GM19438 (cell line): ENCODE measurements at regions not wholly inside any gene's neighbourhood (a gene's known extent, or its start where the extent isn't known, plus 50 kb on each side); places are given as distances from the start of the nearest gene placed in this dataset.
"Not testable (repeated sequence)": the region's sequence is repeated elsewhere in the genome, so short reads cannot be mapped to it uniquely, and the experiment has no call there.

ENCODE experiments used
- ATAC-seq: cut with Tn5 transposase; IDR thresholded peaks from one replicate; pipeline ENCODE4 v1.9.1; 2021; ENCODE audit warnings: low read depth; ENCODE audit not compliant: unreplicated experiment

DNA sequence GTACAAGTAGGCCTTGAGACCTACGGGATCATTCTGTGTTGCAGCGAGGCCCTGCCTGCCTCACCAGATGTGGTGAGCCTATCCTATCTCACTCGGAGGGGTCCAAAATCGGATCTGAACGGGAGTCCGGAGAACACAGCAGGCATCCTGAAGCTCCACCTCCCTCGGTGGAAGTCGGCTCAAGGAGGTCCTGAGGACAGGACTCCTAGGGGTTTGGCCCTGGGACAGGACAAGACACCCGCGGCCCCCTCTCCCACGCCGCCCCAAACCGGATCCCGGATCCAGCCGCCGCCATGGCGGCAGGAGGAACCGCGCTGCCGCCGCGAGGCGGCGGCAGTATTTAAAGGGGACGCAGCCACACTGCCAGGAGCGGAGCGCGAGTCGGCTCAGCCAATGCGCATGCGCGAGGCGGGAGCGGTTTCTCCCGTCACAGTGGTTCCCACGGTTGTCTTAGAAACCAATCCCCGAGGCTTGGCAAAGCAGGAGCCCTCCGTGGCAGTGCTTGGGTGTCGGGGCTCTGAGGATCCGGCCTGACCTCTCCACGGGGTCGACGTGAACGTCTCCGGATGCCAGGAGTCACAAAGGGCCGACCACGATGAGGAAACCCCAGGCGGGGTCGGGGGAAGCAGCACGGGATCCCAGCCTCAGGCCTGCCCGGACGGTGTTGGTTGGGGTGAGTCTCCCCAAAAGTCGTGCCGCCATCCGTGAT, 454.6 kb upstream of the ZNG1F start:
- ATAC-seq: peak; percentile 100

DNA sequence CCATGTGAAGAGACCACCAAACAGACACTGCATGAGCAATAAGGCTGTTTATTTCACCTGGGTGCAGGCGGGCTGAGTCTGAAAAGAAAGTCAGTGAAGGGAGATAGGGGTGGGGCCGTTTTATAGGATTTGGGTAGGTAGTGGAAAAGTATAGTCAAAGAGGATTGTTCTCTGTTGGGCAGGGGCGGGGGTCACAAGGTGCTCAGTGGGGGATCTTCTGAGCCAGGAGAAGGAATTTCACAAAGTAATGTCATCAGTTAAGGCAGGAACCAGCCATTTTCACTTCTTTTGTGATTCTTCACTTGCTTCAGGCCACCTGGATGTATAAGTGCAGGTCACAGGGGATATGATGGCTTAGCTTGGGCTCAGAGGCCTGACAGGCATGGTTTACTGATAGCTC, 444.6 kb upstream of the ZNG1F start:
- not testable (repeated sequence) for ATAC-seq

DNA sequence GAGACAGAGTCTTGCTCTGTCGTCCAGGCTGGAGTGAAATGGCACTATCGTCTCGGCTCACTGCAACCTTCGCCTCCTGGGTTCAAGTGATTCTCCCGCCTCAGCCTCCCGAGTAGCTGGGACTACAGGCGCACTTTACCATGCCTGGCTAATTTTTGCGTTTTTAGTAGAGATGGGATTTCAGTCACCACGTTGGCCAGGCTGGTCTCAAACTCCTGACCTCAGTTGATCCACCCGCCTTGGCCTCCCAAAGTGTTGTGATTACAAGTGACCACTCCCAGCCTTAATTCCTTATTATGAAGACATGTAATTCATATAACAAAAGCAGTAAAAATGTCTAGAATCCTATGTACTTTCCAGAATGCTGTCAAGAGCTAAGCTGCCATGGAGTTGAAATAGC, 434.5 kb upstream of the ZNG1F start:
- not testable (repeated sequence) for ATAC-seq

DNA sequence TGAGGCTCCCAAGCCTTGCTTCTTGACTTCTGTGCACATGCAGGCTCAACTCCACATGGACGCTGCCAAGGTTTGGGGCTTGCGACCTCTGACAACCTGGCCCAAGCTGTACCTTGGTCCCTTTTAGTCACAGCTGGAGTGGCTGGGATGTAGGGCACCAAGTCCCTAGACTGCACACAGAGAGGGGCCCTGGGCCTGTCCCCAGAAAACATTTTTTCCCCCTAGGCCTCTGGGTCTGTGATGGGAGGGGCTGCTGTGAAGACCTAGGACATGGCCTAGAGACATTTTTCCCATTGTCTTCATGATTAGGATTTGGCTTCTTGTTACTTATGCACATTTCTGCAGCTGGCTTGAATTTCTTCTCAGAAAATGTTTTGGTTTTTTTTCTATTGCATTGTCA, 430.1 kb upstream of the ZNG1F start:
- ATAC-seq: not testable (repeated sequence)

DNA sequence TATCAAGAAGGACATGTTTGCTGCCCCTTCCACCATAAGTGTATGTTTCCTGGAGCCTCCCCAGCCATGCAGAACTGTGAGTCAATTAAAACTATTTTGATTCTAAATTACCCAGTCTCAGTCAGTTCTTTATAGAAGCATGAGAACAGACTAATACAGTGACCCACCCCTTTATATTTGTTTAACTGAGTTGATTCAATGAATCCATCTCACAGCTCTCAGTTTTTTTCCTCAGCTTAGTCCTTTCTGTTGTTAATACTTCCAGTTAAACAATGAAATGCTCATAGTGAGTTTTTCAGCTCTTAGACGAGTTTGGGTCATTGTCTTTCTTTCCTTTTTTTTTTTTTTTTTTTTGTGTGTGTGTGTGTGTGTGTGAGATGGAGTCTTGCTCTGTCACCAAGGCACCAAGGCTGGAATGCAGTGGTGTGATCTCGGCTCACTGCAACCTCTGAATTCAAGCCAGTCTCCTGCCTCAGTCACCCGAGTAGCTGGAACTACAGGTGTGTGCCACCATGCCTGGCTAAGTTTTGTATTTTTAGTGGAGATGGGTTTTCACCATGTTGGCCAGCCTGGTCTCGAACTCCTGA, 417.9 kb upstream of the ZNG1F start:
- ATAC-seq: not testable (repeated sequence)

DNA sequence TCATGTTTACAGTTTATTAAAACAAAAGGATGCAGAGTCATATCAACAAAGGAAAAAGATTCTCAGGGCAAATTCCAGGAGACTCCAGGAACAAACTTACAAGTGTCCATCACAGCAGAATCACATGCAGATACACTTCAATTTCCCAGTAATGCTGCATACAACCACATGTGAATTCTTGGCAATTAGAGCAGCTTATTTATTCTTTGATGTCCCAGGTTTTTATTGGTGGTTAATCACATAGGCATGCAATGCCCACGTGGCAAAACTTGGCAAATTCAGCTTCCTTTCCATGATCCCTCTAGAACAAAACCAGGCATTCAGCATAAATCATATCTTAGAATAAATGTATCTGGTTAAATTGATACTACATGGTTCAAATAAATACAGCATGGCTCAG, 376.5 kb upstream of the ZNG1F start:
- ATAC-seq: not testable (repeated sequence)
